Left hindlimb (tissue), 1 donor: ENCODE measurements at regions not wholly inside any gene's neighbourhood (a gene's known extent, or its start where the extent isn't known, plus 50 kb on each side); places are given as distances from the start of the nearest gene placed in this dataset.
"Not testable (repeated sequence)": the region's sequence is repeated elsewhere in the genome, so short reads cannot be mapped to it uniquely, and the experiment has no call there.

Source experiments
- DNase-seq: peaks from one replicate; pipeline ENCODE4 v3.0.0-alpha.2; 2018

- no peak for DNase-seq
Measured at GRCh38 chrX:13220916-13221315, 98.9 kb downstream of the ATXN3L start.

GRCh38 chrX:13219991-13220764 is 99.7 kb downstream of the ATXN3L start:
- DNase-seq: no peak

DNA sequence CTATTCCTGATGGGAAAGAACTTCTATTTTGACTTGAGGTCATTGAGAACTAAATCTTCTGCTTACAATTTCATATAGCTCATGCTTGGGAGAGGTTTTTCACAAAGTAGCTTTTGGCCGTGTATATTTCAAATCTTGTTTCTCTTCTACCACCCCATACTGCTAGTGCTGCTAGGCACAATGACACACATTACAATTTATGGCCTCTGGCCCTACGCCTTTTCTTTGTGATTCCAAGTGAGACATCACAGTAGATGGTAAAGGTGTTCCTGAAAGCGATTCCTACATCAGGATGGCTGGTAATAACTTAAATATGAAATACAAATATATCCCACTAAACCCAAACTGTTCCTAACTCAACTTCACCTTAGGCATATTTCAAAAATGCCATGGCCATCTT is 101.1 kb downstream of the ATXN3L start:
- no peak for DNase-seq

GRCh38 chrX:13216139-13216538 is 103.7 kb downstream of the ATXN3L start:
- no peak for DNase-seq

DNA sequence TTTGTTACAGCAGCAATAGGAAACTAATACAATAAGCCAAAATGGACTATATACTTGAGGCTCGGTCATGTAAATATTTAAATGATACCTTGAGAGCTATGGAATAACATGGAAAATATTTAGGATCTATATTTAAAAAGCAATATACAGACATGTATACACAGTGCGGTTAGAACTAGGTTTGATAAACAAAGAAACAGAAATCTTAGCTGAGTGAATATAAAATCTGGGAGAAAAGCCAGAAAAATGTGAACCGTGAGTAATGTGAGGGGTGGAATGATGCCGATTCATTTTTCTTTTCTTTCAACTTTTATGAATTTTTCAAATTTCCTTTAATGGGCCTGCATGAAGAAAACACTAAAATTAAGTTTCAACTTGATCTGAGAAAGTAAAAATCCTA is 104.1 kb downstream of the ATXN3L start:
- DNase-seq: no peak

- no peak for DNase-seq
Measured at GRCh38 chrX:13212191-13212651, 107.6 kb downstream of the ATXN3L start.

GRCh38 chrX:13210142-13210541 is 109.7 kb downstream of the ATXN3L start:
- not testable (repeated sequence) for DNase-seq

- DNase-seq: not testable (repeated sequence)
Measured at GRCh38 chrX:13209704-13210103, 110.1 kb downstream of the ATXN3L start.

GRCh38 chrX:13208281-13208935 is 111.4 kb downstream of the ATXN3L start:
- DNase-seq: no peak

- DNase-seq: no peak
Measured at GRCh38 chrX:13203271-13203670, 116.6 kb downstream of the ATXN3L start.

DNA sequence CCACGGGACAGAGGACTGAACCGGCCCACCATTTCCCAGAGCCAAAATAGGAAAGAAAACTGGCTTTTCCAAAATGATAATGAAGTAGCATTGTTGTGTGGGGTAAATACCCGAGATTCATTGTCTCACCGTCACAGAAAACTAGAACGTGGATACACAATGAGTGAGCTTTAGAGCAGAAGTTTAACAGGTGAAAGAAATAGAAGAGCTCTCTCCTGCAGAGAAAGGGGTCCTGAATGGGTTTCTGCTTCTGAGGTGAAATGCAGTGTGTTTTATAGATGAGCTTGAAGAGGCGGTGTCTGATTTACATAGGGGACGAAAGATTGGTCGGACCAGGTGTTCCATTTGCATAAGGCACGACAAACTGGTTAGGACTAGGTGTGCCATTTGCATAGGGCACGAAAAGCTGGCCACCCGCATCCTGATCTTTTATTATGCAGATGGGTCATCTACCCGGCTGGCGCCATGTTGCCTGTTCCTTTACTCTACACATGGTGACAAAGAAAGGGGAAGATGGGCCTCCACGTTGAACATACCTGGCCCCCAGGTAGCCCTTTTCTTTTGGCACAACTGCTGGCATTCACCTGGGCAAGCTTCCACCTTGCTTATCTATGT is 118.1 kb downstream of the ATXN3L start:
- no peak for DNase-seq

DNA sequence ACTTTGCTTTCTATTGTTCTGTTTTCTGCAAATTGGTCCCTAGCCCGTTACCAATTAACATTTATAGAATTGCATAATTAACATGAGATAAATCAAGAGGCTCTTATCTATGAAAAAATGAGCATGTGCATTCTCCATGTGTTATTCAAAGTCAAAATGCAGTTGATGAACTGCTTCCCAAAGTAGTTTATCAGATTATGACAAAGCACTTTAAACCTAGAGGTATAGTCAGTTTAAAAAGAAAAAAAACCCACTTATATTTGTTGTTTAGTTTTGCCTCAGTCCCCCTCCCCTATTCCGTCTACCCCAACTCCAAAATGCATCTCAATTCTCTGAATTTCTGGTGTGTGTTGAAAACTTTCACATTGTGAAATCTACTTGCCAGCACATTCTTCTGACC is 119.5 kb downstream of the ATXN3L start:
- no peak for DNase-seq

DNA sequence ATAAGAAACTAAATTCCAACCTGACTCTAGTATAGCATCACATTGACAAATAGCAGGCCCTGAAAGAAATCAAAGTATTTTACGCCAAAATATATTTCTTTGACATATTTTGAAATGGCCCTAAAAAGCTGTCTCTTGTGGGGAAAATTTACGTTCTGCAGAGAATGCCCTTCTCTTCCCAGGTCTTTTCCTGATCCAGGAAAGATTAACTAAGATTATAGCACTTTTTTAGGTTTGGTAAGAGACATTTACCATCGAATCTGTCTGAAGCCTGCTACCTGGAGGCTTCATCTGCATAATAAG is 121.1 kb downstream of the ATXN3L start:
- DNase-seq: no peak

GRCh38 chrX:13198056-13198761 is 121.6 kb downstream of the ATXN3L start:
- no peak for DNase-seq

GRCh38 chrX:13196782-13197181 is 123.1 kb downstream of the ATXN3L start:
- no peak for DNase-seq

- no peak for DNase-seq
Measured at GRCh38 chrX:13195340-13195739, 124.5 kb downstream of the ATXN3L start.

- DNase-seq: no peak
Measured at GRCh38 chrX:13194291-13195103, 125.4 kb downstream of the ATXN3L start.

- DNase-seq: no peak
Measured at GRCh38 chrX:13190051-13190450, 129.8 kb downstream of the ATXN3L start.

- no peak for DNase-seq
Measured at GRCh38 chrX:13189380-13189779, 130.5 kb downstream of the ATXN3L start.

- no peak for DNase-seq
Measured at GRCh38 chrX:13188731-13189309, 131.0 kb downstream of the ATXN3L start.

DNA sequence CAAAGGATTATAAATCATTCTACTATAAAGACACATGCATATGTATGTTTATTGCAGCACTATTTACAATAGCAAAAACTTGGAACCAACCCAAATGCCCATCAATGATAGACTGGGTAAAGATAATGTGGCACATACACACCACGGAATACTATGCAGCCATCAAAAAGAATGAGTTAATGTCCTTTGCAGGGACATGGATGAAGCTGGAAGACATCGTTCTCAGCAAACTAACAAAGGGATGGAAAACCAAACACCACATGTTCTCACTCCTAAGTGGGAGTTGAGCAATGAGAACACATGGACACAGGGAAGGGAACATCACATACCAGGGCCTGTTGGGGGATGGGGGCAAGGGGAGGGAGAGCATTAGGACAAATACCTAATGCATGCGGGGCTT is 133.2 kb downstream of the ATXN3L start:
- DNase-seq: not testable (repeated sequence)

- no peak for DNase-seq
Measured at GRCh38 chrX:13180807-13181206, 136.4 kb upstream of the FAM9C start.
